HL-60 (cell line): ENCODE measurements at regions not wholly inside any gene's neighbourhood (a gene's known extent, or its start where the extent isn't known, plus 50 kb on each side); places are given as distances from the start of the nearest gene placed in this dataset.

Source experiments
- CTCF ChIP-seq: IDR thresholded peaks from one replicate; pipeline ENCODE4 v1.5.1; 2011; ENCODE audit warnings: low read length, control low read depth, inconsistent platforms; ENCODE audit not compliant: insufficient read depth
- TF ChIP-seq, protein P1 (sequence below): IDR thresholded peaks from 2 replicates; pipeline ENCODE4 v1.6.1; 2012; ENCODE audit warnings: low read depth; ENCODE audit not compliant: insufficient replicate concordance

GRCh38 chr10:53700278-53700677 is 927.7 kb upstream of the MBL2 start:
- TF ChIP-seq CTCF = no peak
- TF ChIP-seq, protein P1, sequence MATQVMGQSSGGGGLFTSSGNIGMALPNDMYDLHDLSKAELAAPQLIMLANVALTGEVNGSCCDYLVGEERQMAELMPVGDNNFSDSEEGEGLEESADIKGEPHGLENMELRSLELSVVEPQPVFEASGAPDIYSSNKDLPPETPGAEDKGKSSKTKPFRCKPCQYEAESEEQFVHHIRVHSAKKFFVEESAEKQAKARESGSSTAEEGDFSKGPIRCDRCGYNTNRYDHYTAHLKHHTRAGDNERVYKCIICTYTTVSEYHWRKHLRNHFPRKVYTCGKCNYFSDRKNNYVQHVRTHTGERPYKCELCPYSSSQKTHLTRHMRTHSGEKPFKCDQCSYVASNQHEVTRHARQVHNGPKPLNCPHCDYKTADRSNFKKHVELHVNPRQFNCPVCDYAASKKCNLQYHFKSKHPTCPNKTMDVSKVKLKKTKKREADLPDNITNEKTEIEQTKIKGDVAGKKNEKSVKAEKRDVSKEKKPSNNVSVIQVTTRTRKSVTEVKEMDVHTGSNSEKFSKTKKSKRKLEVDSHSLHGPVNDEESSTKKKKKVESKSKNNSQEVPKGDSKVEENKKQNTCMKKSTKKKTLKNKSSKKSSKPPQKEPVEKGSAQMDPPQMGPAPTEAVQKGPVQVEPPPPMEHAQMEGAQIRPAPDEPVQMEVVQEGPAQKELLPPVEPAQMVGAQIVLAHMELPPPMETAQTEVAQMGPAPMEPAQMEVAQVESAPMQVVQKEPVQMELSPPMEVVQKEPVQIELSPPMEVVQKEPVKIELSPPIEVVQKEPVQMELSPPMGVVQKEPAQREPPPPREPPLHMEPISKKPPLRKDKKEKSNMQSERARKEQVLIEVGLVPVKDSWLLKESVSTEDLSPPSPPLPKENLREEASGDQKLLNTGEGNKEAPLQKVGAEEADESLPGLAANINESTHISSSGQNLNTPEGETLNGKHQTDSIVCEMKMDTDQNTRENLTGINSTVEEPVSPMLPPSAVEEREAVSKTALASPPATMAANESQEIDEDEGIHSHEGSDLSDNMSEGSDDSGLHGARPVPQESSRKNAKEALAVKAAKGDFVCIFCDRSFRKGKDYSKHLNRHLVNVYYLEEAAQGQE = no peak
